ENCODE measurements at regions not wholly inside any gene's neighbourhood (a gene's known extent, or its start where the extent isn't known, plus 50 kb on each side); places are given as distances from the start of the nearest gene placed in this dataset.

- WGBS, 2 donors, result 66 to 73% methylated on average over 5 of the region's 5 CpGs
These were observed 96.8 kb upstream of the THY1 start for GRCh38 chr11:119519796-119520195.

GRCh38 chr11:119518746-119519730 is 96.1 kb upstream of the THY1 start:
- Histone ChIP-seq H3K36me3 (no peaks in the 10 kb centered on the region), H3K27me3 (no peaks in the 10 kb centered on the region), H3K4me3 (no peak overlapping the region), H3K4me1 (no peaks in the 10 kb centered on the region), H3K27ac (no peak overlapping the region), H3K9me3 (no peaks in the 10 kb centered on the region)
- no peak for DNase-seq (ENCODE audit: low spot score in 2 of 2)
- TF ChIP-seq EP300 (IDR thresholded peaks at IDR 0.05) (no peak), CTCF (IDR thresholded peaks at IDR 0.05) (no peak), POLR2A (IDR thresholded peaks at IDR 0.05) (no peak)
- WGBS, 2 donors, result 57 to 59% methylated on average over 12 of the region's 12 CpGs

More at GRCh38 chr11:119519796-119520195, 96.8 kb upstream of the THY1 start:
- no peak overlapping the region for H3K4me3 ChIP-seq
- no peaks in the 10 kb centered on the region for H3K27me3 ChIP-seq
- H3K36me3 ChIP-seq, result no peaks in the 10 kb centered on the region
- DNase-seq (ENCODE audit: low spot score in 2 of 2), result no peak
- no peaks in the 10 kb centered on the region for H3K9me3 ChIP-seq
- no peaks in the 10 kb centered on the region for H3K4me1 ChIP-seq
- no peak for TF ChIP-seq CTCF (IDR thresholded peaks at IDR 0.05)
- TF ChIP-seq EP300 (IDR thresholded peaks at IDR 0.05), result no peak
- no peak for TF ChIP-seq POLR2A (IDR thresholded peaks at IDR 0.05)
- no peak overlapping the region for H3K27ac ChIP-seq

- TF ChIP-seq CTCF (IDR thresholded peaks at IDR 0.05) (no peak), EP300 (IDR thresholded peaks at IDR 0.05) (no peak), POLR2A (IDR thresholded peaks at IDR 0.05) (no peak)
- Histone ChIP-seq H3K36me3 (no peaks in the 10 kb centered on the region), H3K9me3 (no peaks in the 10 kb centered on the region), H3K27ac (no peak overlapping the region), H3K4me1 (no peaks in the 10 kb centered on the region), H3K27me3 (peaks cover 0 to 22% of the 10 kb centered on the region in 2 donors), H3K4me3 (no peak overlapping the region)
- no peak for DNase-seq (ENCODE audit: low spot score in 2 of 2)
- WGBS, 2 donors, result 74 to 75% methylated on average over 12 of the region's 12 CpGs
These were observed 92.9 kb upstream of the THY1 start for GRCh38 chr11:119515771-119516400.

- WGBS, 2 donors, result 86 to 94% methylated on average over 5 of the region's 5 CpGs
These were observed 90.8 kb upstream of the THY1 start for GRCh38 chr11:119513806-119514170.

More at GRCh38 chr11:119513806-119514170, 90.8 kb upstream of the THY1 start:
- Histone ChIP-seq H3K27ac (no peak overlapping the region), H3K9me3 (no peaks in the 10 kb centered on the region), H3K36me3 (no peaks in the 10 kb centered on the region), H3K27me3 (peaks cover 0 to 22% of the 10 kb centered on the region in 2 donors), H3K4me3 (no peak overlapping the region), H3K4me1 (no peaks in the 10 kb centered on the region)
- TF ChIP-seq POLR2A (IDR thresholded peaks at IDR 0.05) (no peak), CTCF (IDR thresholded peaks at IDR 0.05) (no peak), EP300 (IDR thresholded peaks at IDR 0.05) (no peak)
- no peak for DNase-seq (ENCODE audit: low spot score in 2 of 2)

Data from tibial nerve (tissue), 4 donors.